Prostate gland (tissue), 2 donors: ENCODE measurements at regions not wholly inside any gene's neighbourhood (a gene's known extent, or its start where the extent isn't known, plus 50 kb on each side); places are given as distances from the start of the nearest gene placed in this dataset.

Source experiments
- DNase-seq: peaks from one replicate; pipeline ENCODE4 v3.0.0-alpha.2; 2019; ENCODE audit warnings: low spot score
- H3K27ac ChIP-seq, 2 donors: fragments of 200-600 bp; sonication (generic); 2 replicates each; pipeline ENCODE4 v1.5.1; 2017 to 2019
- H3K27me3 ChIP-seq: fragments of 200-600 bp; sonication (generic); replicated peaks from 2 replicates; pipeline ENCODE4 v1.5.1; 2019; ENCODE audit not compliant: insufficient read depth
- H3K36me3 ChIP-seq, 2 donors: fragments of 200-600 bp; sonication (generic); 1 replicate in 1 of 2; 2 replicates in 1 of 2; pipeline versions ENCODE4 v1.5.1 to v1.8.1; 2017 to 2019
- H3K4me1 ChIP-seq: fragments of 200-600 bp; sonication (generic); replicated peaks from 2 replicates; pipeline ENCODE4 v1.5.1; 2019
- H3K4me3 ChIP-seq, 2 donors: fragments of 200-600 bp; sonication (generic); 2 replicates each; pipeline ENCODE4 v1.5.1; 2017 to 2019
- H3K9me3 ChIP-seq: fragments of 200-600 bp; sonication (generic); 2 replicates; pipeline ENCODE4 v1.5.1; 2017
- POLR2A ChIP-seq: fragments of 450-650 bp; IDR thresholded peaks from one replicate; pipeline ENCODE4 v1.6.1; 2016; ENCODE audit warnings: antibody characterized with exemption, mild to moderate bottlenecking
- POLR2AphosphoS5 ChIP-seq: sonication (generic); formaldehyde crosslinking; IDR thresholded peaks from one replicate; pipeline ENCODE4 v1.6.1; 2017; ENCODE audit warnings: antibody characterized with exemption
- WGBS: methylation state at CpG from one replicate; pipeline ENCODE4 v1.1.5; 2018; 5-methylcytosine and 5-hydroxymethylcytosine counted together
- intact Hi-C: fragments of 100-400 bp; cut with DNase I; formaldehyde crosslinking; loops from one replicate; pipeline ENCODE4 v1.14.2; 2022
- TF ChIP-seq, protein P1 (sequence below), 4 experiments: fragments of 200-600 bp in 2 of 4; fragments of 450-650 bp in 2 of 4; sonication (generic) in 2 of 4; IDR thresholded peaks; 1 replicate in 3 of 4; 2 replicates in 1 of 4; pipeline ENCODE4 v1.5.1; 2016 to 2019; ENCODE audit warnings: antibody characterized with exemption in 4 of 4, mild to moderate bottlenecking in 2 of 4, moderate library complexity in 2 of 4

DNA sequence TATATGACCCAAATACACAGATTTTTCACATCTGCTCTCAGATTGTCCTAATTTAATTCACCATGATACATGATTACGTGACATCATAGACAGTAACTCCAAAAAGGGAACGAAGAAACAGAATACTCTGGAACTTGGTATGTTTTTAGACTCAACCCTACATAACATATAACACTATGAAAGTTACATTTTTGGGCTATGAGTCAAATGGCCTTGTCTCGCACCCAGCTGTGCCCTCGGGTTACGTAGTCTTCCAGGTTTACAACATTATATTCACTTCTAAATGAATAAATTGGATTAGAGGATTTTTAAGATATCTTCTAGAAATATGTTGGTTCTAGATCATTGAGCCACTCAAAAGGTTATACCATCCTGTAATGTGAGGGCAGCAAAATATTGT, 2089.6 kb upstream of the TENM3 start:
- no peak overlapping the region for H3K4me3 ChIP-seq
- no peaks in the 10 kb centered on the region for H3K4me1 ChIP-seq
- TF ChIP-seq POLR2AphosphoS5, result no peak
- no peak for TF ChIP-seq POLR2A
- TF ChIP-seq, protein P1, sequence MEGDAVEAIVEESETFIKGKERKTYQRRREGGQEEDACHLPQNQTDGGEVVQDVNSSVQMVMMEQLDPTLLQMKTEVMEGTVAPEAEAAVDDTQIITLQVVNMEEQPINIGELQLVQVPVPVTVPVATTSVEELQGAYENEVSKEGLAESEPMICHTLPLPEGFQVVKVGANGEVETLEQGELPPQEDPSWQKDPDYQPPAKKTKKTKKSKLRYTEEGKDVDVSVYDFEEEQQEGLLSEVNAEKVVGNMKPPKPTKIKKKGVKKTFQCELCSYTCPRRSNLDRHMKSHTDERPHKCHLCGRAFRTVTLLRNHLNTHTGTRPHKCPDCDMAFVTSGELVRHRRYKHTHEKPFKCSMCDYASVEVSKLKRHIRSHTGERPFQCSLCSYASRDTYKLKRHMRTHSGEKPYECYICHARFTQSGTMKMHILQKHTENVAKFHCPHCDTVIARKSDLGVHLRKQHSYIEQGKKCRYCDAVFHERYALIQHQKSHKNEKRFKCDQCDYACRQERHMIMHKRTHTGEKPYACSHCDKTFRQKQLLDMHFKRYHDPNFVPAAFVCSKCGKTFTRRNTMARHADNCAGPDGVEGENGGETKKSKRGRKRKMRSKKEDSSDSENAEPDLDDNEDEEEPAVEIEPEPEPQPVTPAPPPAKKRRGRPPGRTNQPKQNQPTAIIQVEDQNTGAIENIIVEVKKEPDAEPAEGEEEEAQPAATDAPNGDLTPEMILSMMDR (IDR thresholded peaks at IDR 0.05), result no peak
- no peaks in the 10 kb centered on the region for H3K36me3 ChIP-seq
- 96% methylated on average over 5 of the region's 5 CpGs for WGBS
- intact Hi-C loops, result no loop called here
- H3K9me3 ChIP-seq, result no peaks in the 10 kb centered on the region
- H3K27me3 ChIP-seq, result no peaks in the 10 kb centered on the region
- H3K27ac ChIP-seq, result no peak overlapping the region
- no peak for DNase-seq

DNA sequence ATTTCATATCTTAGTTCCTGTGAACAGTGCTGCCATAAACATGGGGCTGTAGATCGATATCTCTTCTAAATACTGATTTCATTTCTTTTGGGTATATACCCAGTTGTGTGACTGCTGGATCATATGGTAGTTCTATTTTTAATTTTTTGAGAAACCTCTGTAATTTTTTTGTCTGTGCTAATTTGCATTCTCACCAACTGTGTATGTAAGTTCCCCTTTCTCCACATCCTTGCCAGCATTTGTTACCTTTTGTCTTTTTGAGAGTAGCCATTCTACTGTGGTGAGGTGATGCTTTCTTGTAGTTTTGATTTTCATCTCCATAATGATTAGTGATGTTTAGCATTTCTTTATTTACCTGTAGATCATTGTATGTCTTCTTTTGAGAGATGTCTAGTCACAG, 2086.5 kb upstream of the TENM3 start:
- Histone ChIP-seq H3K9me3 (no peaks in the 10 kb centered on the region), H3K4me1 (no peaks in the 10 kb centered on the region), H3K36me3 (no peaks in the 10 kb centered on the region), H3K27me3 (no peaks in the 10 kb centered on the region), H3K4me3 (no peak overlapping the region), H3K27ac (no peak overlapping the region)
- intact Hi-C loops, result no loop called here
- no peak for TF ChIP-seq POLR2AphosphoS5
- TF ChIP-seq, protein P1 (IDR thresholded peaks at IDR 0.05), result no peak
- TF ChIP-seq POLR2A, result no peak
- no peak for DNase-seq
- WGBS, result 89% methylated on average over 1 of the region's 1 CpG

GRCh38 chr4:180160195-180160983, 2082.8 kb upstream of the TENM3 start:
- DNase-seq, result no peak
- no peaks in the 10 kb centered on the region for H3K4me1 ChIP-seq
- no peaks in the 10 kb centered on the region for H3K36me3 ChIP-seq
- TF ChIP-seq POLR2AphosphoS5 (no peak), POLR2A (no peak)
- TF ChIP-seq, protein P1 (IDR thresholded peaks at IDR 0.05), result no peak
- H3K9me3 ChIP-seq, result no peaks in the 10 kb centered on the region
- no peak overlapping the region for H3K4me3 ChIP-seq
- no peak overlapping the region for H3K27ac ChIP-seq
- intact Hi-C loops, result no loop called here
- 48% methylated on average over 8 of the region's 8 CpGs for WGBS
- H3K27me3 ChIP-seq, result no peaks in the 10 kb centered on the region

DNA sequence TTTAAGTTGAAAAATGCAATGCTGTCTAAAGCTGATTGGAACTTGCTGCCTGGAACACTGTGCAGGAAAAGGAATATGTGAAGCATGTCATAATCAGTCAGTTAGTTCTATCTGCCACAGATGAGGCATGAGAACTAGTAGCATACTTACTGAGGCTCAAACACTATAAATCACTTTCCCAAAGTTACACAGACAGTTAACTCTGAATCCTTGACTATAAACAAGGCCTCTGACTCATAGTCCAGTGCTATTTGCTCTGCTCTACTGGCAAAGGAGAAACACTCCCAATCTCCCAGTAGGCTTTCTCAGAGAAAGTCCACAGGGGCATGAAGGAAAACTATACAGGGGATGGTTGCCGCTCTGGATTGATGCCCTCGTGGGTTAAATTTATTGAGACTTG, 2078.4 kb upstream of the TENM3 start:
- DNase-seq, result no peak
- intact Hi-C loops, result no loop called here
- H3K4me1 ChIP-seq, result no peaks in the 10 kb centered on the region
- no peak overlapping the region for H3K4me3 ChIP-seq
- no peaks in the 10 kb centered on the region for H3K27me3 ChIP-seq
- 52% methylated on average over 2 of the region's 2 CpGs for WGBS
- TF ChIP-seq POLR2AphosphoS5 (no peak), POLR2A (no peak)
- TF ChIP-seq, protein P1 (IDR thresholded peaks at IDR 0.05), result no peak
- no peaks in the 10 kb centered on the region for H3K36me3 ChIP-seq
- no peak overlapping the region for H3K27ac ChIP-seq
- no peaks in the 10 kb centered on the region for H3K9me3 ChIP-seq

DNA sequence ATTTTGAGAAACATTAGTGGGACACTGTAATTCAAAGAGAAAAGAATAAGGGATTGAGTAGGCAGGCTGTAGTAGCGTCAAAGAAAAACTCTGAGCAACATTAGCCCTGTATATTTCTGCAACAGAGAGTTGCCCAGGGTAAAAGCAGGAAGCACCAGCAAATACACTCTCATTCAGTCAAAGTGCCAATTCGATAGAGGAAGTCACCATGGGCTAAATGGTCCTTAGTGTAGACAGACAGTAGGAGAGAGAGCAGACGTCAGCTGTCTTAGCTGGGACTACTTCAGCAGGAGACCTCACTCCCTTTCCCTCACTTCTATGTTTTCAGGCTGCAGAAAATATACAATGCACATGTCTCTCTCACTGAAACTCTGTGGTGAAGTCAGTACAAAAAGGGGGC, 2073.8 kb upstream of the TENM3 start:
- TF ChIP-seq POLR2AphosphoS5 (no peak), POLR2A (no peak)
- TF ChIP-seq, protein P1 (IDR thresholded peaks at IDR 0.05), result no peak
- H3K9me3 ChIP-seq, result no peaks in the 10 kb centered on the region
- 44% methylated on average over 3 of the region's 3 CpGs for WGBS
- H3K4me3 ChIP-seq, result no peak overlapping the region
- no peaks in the 10 kb centered on the region for H3K4me1 ChIP-seq
- H3K36me3 ChIP-seq, result no peaks in the 10 kb centered on the region
- H3K27me3 ChIP-seq, result no peaks in the 10 kb centered on the region
- intact Hi-C loops, result no loop called here
- no peak overlapping the region for H3K27ac ChIP-seq
- no peak for DNase-seq
